GM20000 (cell line): ENCODE measurements at regions not wholly inside any gene's neighbourhood (a gene's known extent, or its start where the extent isn't known, plus 50 kb on each side); places are given as distances from the start of the nearest gene placed in this dataset.

Source experiments
- DNase-seq: peaks from one replicate; pipeline ENCODE4 v3.0.0; 2012; ENCODE audit warnings: low spot score
- TF ChIP-seq, protein P1 (sequence below): IDR thresholded peaks from 2 replicates; pipeline ENCODE4 v1.5.1; 2012; ENCODE audit warnings: mild to moderate bottlenecking, control low read depth; ENCODE audit errors: extremely low read depth, missing control alignments

DNA sequence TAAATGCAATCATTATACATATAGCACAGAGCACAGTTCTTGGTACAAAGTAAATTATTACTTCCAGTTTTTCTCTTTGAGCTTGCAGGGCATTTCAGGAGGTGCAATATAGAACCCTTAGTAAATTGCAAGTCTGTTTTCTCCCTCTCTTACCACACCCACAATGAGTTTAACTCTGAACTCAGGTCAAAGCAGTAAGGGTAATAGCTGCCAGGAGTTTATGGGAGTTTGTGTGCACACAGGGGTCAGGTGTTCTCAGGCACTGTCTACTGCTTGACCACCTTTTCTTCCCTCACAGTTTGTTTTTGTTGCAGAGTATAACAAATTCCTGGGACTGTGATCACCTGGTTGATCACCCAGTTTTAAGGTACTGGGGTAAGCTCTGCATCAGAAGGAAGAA, 478.5 kb upstream of the TENM4 start:
- TF ChIP-seq, protein P1, sequence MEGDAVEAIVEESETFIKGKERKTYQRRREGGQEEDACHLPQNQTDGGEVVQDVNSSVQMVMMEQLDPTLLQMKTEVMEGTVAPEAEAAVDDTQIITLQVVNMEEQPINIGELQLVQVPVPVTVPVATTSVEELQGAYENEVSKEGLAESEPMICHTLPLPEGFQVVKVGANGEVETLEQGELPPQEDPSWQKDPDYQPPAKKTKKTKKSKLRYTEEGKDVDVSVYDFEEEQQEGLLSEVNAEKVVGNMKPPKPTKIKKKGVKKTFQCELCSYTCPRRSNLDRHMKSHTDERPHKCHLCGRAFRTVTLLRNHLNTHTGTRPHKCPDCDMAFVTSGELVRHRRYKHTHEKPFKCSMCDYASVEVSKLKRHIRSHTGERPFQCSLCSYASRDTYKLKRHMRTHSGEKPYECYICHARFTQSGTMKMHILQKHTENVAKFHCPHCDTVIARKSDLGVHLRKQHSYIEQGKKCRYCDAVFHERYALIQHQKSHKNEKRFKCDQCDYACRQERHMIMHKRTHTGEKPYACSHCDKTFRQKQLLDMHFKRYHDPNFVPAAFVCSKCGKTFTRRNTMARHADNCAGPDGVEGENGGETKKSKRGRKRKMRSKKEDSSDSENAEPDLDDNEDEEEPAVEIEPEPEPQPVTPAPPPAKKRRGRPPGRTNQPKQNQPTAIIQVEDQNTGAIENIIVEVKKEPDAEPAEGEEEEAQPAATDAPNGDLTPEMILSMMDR = no peak
- DNase-seq = no peak

DNA sequence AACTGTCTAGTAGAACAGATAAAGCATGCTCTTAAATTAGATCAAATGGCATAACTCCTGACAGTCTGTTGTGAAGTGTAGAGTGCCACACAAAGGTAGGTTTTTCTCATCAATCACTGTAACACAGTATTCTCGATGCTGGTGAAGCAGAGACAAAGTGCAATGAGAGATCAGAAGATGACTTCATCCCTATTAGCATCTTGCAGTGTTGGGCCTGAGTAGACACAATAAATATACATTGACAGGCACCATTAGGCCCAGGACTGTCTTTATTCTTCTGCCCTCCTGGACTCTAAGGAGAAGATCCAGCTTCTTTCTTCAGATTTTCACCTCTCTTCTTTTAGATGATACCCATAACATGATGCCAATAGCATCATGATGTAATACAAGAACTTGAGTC, 478.0 kb upstream of the TENM4 start:
- TF ChIP-seq, protein P1 = no peak
- no peak for DNase-seq

DNA sequence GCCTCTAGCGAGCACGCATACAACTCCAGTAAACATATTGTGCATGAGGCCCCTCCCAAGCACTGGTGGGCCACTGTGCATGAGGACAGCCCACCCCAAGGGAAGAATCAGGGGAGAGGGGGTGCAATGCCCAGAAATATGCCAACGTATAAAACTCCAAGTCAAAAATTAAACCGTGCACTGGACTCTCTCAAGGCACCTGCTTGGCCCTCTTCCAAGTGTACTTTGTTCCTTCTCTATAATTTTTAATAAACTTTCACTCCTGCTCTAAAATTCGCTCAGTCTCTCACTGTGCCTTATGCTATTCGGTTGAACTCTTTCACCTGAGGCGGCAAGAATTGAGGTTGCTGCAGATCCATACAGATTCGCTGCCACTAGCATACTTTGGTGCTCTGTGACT, 465.3 kb upstream of the TENM4 start:
- TF ChIP-seq, protein P1 = no peak
- DNase-seq = no peak

DNA sequence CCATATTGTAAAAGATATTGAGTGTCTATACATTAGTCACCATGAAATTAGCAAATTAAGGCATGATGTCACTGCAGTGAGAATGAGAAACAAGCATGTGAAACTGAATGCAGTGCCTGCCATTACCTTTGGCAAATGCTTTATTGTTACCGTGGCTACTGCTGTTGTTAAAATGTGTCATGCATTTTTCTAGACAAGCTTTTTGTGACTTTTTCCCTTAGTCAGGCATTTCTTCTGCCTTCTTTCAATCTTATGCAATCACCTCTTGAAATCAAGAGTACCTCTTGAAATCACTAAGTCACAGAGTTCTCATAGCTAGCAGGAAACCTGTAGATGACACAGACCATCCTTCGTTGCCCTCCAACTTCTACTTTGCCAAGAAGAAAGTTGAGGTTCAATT, 461.7 kb upstream of the TENM4 start:
- no peak for DNase-seq
- TF ChIP-seq, protein P1 = no peak

DNA sequence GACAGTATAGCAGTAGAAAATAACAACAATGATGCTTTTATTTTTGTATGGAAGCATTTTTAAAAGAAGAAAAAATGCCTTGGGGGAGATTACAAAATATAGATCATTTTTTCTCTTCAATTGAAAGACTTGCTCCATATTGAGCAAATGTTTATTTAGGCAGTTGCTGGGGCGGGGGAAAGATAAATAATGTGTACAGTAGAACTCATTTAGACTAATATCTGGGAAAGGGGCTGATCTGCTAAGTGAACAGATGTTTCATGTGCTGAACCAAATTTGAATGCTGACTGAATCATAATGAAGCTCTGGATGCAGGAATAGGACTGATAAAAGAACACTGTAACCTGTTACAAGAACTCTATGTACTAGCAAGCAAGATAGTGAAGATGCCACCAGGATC, 457.1 kb upstream of the TENM4 start:
- TF ChIP-seq, protein P1 = no peak

DNA sequence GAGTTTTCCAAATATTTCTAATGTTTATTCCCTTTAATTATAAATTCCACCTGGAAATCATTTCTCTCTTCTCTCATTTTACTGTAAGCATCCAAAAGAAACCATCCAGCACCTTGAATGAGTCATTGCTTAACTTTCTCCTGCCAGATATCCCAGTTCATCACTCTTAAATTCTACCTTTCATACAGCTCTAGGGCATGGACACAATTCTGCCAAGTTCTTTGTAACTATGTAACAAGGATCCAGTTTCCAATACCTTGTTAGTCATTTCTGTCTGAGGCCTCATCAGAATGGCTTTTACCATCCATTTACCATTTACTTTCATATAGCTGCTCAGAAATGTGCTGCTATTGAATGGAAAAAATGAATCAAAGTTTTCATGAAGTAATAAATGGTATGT, 455.4 kb upstream of the TENM4 start:
- TF ChIP-seq, protein P1 = no peak
- DNase-seq = no peak

More for the DNA sequence above, 457.1 kb upstream of the TENM4 start:
- no peak for DNase-seq

DNA sequence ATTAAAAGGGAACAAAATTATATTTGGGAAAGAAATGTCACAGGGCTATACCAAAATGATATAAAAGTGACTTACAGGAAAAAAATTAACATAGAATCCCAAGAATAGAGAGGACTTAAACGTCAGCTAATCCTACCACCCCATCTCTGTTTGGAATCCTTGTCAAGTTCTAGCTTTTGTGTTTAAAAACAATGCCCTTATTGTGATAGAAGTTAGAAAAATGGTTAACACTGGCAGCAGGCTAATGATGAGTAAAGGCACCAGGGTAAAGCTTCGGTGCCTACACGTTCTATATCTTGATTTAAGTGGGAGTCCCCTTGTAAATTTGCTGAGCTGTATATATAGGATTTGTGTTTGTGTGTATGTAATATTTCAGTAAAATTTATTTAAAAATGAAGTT, 453.3 kb upstream of the TENM4 start:
- TF ChIP-seq, protein P1 = no peak
- no peak for DNase-seq

DNA sequence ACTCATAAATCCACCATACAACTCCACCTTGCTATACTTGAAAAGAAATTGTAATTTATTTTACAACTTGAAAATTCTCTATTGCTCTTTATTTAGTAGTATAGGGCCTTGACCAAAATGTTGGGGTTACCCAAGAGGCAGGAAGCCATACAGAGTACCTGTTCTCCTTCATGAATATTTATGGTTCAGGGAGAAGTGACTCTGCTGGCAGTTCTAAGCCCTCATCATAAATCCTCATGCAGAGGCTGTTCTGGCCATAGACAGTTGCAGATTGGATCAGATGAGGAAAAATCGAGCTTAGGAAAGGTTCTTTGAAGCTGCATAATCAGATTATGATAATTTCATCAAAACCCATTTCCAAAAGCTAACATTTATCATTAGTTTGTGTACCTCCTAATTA, 449.4 kb upstream of the TENM4 start:
- no peak for DNase-seq
- TF ChIP-seq, protein P1 = no peak
